ENCODE measurements at regions not wholly inside any gene's neighbourhood (a gene's known extent, or its start where the extent isn't known, plus 50 kb on each side); places are given as distances from the start of the nearest gene placed in this dataset.
"Not testable (repeated sequence)": the region's sequence is repeated elsewhere in the genome, so short reads cannot be mapped to it uniquely, and the experiment has no call there.

DNA sequence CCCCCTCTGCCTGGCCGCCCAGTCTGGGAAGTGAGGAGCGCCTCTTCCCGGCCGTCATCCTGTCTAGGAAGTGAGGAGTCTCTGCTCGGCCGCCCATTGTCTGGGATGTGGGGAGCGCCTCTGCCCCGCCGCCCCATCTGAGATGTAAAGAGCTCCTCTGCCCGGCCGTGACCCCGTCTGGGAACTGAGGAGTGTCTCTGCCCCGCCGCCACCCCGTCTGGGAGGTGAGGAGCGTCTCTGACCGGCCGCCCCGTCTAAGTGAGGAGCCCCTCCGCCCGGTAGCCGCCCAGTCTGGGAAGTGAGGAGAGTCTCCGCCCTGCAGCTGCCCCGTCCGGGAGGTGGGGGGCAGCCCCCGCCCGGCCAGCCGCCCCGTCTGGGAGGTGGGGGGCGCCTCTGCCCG is 228.9 kb downstream of the RPIA start:
- not testable (repeated sequence) for DNase-seq (ENCODE audit: low read depth, low spot score)

- no peak for DNase-seq (ENCODE audit: low read depth, low spot score)
These were observed 233.1 kb downstream of the RPIA start for GRCh38 chr2:88924533-88924932.

- no peak for DNase-seq (ENCODE audit: low read depth, low spot score)
These were observed 234.4 kb downstream of the RPIA start for GRCh38 chr2:88925770-88926462.

DNA sequence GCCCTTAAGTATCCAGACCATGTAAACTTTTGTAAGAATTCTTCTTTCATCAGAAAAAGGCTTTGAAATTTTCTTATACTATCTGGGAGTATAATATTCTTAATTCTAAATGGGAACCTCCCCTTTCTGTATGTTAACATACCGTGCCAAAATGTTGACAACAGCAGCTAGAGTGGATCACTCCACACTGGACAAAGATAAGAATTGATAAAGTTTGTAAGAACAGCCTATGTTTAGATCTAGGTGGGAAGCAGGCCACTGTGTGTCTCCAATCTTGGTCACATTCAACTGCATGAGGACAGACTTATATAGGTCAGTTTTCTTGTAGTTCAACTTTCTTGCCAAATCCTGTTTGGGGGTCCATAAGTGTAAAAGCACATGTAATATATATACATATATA is 235.7 kb downstream of the RPIA start:
- no peak for DNase-seq (ENCODE audit: low read depth, low spot score)

DNA sequence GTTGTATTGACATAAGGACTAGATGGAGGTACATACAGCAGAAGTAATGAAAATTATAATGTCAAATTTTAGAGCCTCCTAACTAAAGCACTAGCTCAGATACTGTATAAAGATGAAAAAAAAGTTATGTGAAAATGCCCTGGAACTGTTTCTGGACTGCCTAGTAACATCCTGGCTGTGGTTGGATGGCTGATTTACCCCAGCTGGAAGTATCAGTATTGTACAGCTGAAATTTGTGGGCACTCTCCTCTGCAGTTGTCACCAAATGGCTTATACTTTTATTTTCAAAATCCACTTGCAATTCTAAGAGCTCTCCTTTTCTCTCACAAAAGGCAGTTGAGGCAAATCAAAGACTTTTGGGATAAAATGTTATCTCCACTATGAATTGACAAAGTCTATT is 239.2 kb downstream of the RPIA start:
- DNase-seq (ENCODE audit: low read depth, low spot score) = no peak

DNA sequence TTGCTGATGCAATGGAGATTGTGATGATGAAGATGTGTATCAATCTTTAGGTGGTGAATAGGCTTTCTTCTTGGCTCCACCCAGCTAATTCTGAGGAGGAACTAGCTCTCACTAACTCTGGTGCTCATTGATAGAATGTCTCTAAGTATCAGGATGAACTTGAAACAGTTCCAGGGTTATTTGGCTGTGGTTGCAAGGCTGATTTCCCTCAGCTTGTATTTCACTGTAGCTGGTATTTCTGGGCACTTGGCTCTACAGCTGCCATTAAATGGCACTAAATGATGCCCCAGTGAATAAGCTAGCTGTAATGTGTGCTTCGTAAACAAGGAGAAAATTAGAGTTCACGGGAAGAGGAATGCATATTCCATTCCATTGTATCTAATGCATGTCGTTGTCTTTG is 241.2 kb downstream of the RPIA start:
- DNase-seq (ENCODE audit: low read depth, low spot score) = no peak

DNA sequence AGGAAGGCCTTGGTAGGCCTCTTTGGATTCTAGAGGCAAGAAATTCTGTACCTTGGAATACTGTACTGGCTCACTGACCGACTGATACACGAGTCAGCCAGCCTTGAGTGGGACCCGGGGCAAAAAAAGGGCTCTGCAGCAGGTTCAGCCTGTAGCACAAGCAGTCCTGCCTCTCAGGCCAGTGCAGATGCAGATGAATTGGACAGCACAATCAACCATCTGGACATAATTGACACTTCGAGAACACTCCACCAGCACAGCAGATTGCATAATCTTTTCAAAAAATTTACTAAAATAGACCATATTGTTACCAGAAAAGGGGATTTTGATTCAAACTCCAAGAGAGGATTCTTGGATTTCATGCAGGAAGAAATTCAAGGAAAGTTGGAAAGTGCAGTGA is 241.6 kb downstream of the RPIA start:
- no peak for DNase-seq (ENCODE audit: low read depth, low spot score)

GRCh38 chr2:88933980-88934379 is 242.5 kb downstream of the RPIA start:
- DNase-seq (ENCODE audit: low read depth, low spot score) = no peak

DNA sequence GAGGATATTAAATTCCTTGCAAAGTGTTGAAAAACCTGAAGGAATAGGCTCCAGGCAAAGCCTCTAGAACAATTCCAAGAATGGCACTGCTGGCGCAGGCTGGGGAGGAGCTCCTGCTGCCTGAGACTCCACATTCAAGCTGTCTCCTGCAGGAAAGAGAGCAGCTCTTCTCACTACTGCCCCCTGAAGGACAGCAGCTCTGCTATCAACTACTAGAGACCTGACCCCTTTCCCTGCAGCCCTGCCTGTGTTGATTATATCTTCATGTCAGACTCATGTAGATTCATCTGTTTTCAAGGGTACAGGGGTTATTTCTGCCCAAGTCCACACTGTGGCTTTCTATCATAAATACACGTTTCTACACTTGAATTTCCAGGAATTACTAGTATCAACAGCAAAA is 249.7 kb downstream of the RPIA start:
- not testable (repeated sequence) for DNase-seq (ENCODE audit: low read depth, low spot score)

- no peak for DNase-seq (ENCODE audit: low read depth, low spot score)
These were observed 251.3 kb downstream of the RPIA start for GRCh38 chr2:88942798-88943197.

DNA sequence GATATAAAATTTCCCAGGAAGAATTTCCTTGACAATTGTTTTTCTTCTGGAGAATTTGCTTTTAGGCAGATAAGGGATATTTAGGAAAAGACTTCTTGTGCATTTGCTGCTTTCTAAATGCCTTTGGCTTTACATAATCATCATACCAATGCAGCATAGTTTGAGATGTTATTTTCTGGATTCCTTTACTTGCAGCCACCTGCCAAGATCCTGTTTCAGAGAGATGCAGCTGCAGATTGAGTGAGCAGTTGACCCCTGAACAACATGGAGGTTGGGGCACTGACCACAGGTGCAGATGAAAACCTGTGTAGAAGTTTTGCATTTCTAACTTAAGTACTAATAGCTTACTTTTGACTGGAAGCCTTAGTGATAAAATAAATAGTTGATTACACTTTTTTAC is 257.9 kb downstream of the RPIA start:
- DNase-seq (ENCODE audit: low read depth, low spot score) = no peak

DNA sequence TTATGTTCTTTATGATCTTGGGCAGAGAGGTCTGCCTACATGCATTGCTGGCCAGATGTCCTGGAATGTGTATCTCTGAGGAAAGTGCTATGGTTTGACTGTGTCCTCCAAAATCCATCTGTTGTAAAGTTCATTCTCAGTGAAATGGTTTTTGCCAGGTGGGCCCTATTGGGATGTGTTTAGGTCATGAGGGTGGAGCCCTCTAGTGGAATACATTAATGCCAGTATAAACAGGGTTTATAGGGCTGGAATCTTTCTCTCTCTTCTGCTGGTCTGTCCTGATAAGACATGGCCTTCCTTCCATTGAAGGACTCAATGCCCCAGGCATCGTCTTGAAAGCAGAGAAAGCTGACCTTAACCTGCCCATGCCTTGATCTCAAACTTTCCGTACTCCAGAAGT is 258.5 kb downstream of the RPIA start:
- DNase-seq (ENCODE audit: low read depth, low spot score) = no peak

GRCh38 chr2:88955607-88956006 is 264.1 kb downstream of the RPIA start:
- no peak for DNase-seq (ENCODE audit: low read depth, low spot score)

DNA sequence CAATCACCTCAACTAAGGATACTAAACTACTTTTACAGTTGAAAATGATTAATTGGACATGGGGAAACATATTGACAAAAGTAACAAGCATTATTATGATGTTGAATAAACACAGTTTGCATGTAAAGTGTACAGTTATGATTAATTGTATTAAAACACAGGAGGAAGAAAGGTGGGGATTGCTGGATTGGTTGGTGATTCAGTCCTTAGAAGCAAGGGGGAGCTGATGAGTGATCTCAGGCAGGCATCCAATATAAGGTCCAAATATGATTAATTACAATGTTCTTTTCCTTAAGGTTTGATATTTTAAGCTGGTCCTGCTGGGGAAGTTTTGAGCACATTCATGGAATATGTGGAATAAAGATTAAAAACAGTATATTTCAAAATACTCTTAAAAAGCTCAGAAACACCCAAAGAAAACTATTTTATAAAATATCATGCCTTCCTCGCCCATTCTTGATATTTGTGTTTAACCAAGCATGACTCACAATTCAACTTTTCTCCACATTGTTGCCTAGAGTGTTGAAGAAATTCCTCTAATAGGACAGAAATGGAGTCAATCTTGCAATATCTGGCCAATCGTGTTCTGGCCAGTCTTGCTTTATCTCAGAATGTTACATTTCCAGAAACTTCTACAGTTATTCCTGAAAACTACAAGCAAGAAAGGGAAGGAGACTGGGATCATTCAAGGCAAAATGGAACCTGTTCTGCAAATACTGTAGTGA is 268.2 kb downstream of the RPIA start:
- DNase-seq (ENCODE audit: low read depth, low spot score) = no peak

GRCh38 chr2:88961323-88961722 is 269.9 kb downstream of the RPIA start:
- DNase-seq (ENCODE audit: low read depth, low spot score) = not testable (repeated sequence)

DNA sequence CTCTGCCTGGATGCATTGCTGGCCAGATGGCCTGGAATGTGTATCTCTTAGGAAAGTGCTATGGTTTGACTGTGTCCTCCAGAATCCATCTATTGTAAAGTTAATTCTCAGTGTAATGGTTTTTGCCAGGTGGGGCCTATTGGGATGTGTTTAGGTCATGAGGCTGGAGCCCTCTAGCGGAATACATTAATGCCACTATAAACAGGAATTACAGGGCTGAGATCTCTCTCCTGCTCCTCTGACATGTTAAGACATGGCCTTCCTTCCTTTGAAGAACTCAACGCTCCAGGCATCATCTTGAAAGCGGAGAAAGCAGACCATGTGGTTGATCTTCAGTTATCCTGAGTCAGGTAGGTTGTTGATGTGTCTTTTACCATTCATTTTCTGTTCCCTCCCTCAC is 276.4 kb downstream of the RPIA start:
- no peak for DNase-seq (ENCODE audit: low read depth, low spot score)

DNA sequence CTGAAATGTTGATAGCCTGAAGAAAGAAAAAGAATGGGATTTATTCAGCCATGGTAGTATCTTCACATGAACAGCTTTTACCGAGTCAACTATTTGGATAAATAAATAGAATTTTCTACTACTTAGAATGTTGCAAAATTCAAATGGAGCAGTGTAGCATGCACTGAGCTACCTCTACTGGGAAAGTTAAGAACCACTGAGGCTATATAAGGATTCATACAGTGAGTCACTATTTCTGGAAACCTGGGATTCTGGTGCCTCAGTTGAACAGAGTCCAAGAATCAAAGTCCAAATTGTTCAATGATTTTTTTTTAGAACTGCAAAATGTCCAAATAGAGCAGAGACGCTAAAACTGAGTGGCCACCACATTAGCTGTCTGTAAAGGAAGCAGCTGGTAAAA is 286.5 kb downstream of the RPIA start:
- DNase-seq (ENCODE audit: low read depth, low spot score) = not testable (repeated sequence)

DNA sequence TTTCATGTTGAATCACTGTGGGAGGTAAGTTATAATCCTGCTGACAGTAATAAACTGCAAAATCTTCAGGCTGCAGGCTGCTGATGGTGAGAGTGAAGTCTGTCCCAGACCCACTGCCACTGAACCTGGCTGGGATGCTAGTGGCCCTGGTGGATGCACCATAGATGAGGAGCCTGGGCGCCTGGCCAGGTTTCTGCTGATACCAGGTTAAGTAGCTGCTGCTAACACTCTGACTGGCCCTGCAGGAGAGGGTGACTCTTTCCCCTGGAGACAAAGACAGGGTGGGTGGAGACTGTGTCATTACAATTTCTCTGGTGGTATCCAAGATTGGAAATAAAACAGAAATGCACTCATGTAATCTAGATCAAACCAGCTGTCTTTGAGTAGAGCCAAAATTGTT is 287.0 kb downstream of the RPIA start:
- not testable (repeated sequence) for DNase-seq (ENCODE audit: low read depth, low spot score)

DNA sequence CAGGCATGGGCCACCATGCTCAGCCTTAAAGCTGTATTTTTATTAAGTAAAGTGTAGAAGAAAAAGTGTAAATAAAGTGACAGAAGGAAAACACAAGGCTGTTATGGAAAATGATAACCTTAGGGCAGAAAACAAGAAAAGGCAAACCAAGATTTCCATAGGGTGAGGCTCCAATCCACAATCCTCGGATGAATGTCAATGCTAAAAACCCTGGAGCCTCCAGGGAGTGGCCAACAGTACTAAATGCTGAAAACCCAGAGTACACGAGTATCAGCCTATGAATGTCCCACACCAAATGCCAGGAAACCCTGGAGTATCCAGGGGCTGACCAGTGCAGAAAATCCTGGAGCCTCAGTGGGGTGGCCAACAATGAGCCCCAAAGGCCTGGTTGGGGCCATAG is 292.6 kb downstream of the RPIA start:
- DNase-seq (ENCODE audit: low read depth, low spot score) = not testable (repeated sequence)

- not testable (repeated sequence) for DNase-seq (ENCODE audit: low read depth, low spot score)
These were observed 295.4 kb downstream of the RPIA start for GRCh38 chr2:88986721-88987330.

- not testable (repeated sequence) for DNase-seq (ENCODE audit: low read depth, low spot score)
These were observed 297.1 kb downstream of the RPIA start for GRCh38 chr2:88988617-88989016.

- DNase-seq (ENCODE audit: low read depth, low spot score) = not testable (repeated sequence)
These were observed 301.3 kb downstream of the RPIA start for GRCh38 chr2:88992819-88993218.

GRCh38 chr2:88994856-88995255 is 303.4 kb downstream of the RPIA start:
- not testable (repeated sequence) for DNase-seq (ENCODE audit: low read depth, low spot score)
